GM19351 (cell line): ENCODE measurements at regions not wholly inside any gene's neighbourhood (a gene's known extent, or its start where the extent isn't known, plus 50 kb on each side); places are given as distances from the start of the nearest gene placed in this dataset.
"Not testable (repeated sequence)": the region's sequence is repeated elsewhere in the genome, so short reads cannot be mapped to it uniquely, and the experiment has no call there.

ENCODE experiments used
- ATAC-seq: cut with Tn5 transposase; IDR thresholded peaks from one replicate; pipeline ENCODE4 v1.9.1; 2021; ENCODE audit warnings: mild to moderate bottlenecking, moderate library complexity; ENCODE audit not compliant: unreplicated experiment

GRCh38 chrX:134045372-134045771 is 60.0 kb upstream of the GPC3 start:
- ATAC-seq: not testable (repeated sequence)

GRCh38 chrX:134067107-134067506 is 81.7 kb upstream of the GPC3 start:
- not testable (repeated sequence) for ATAC-seq

GRCh38 chrX:134071899-134072298 is 86.5 kb upstream of the GPC3 start:
- ATAC-seq: not testable (repeated sequence)

GRCh38 chrX:134073341-134073740 is 87.9 kb upstream of the GPC3 start:
- ATAC-seq: no peak

GRCh38 chrX:134074151-134074550 is 88.8 kb upstream of the GPC3 start:
- no peak for ATAC-seq

GRCh38 chrX:134075894-134076718 is 90.7 kb upstream of the GPC3 start:
- no peak for ATAC-seq

- no peak for ATAC-seq
Observed at GRCh38 chrX:134095366-134095765, 110.0 kb upstream of the GPC3 start.

- no peak for ATAC-seq
Observed at GRCh38 chrX:134101636-134102035, 116.2 kb upstream of the GPC3 start.

GRCh38 chrX:134115270-134115669 is 121.7 kb upstream of the CCDC160 start:
- no peak for ATAC-seq

GRCh38 chrX:134137341-134137740 is 99.6 kb upstream of the CCDC160 start:
- ATAC-seq: no peak

- ATAC-seq: no peak
Observed at GRCh38 chrX:134139090-134139489, 97.9 kb upstream of the CCDC160 start.

GRCh38 chrX:134144231-134144630 is 92.8 kb upstream of the CCDC160 start:
- ATAC-seq: peak; percentile 82

- ATAC-seq: no peak
Observed at GRCh38 chrX:134146493-134146892, 90.5 kb upstream of the CCDC160 start.

- no peak for ATAC-seq
Observed at GRCh38 chrX:134148172-134148692, 88.8 kb upstream of the CCDC160 start.

- no peak for ATAC-seq
Observed at GRCh38 chrX:134158821-134159512, 78.0 kb upstream of the CCDC160 start.

GRCh38 chrX:134161162-134161561 is 75.8 kb upstream of the CCDC160 start:
- ATAC-seq: peak; percentile 85

GRCh38 chrX:134162032-134162431 is 75.0 kb upstream of the CCDC160 start:
- no peak for ATAC-seq

GRCh38 chrX:134163836-134164235 is 73.1 kb upstream of the CCDC160 start:
- no peak for ATAC-seq

GRCh38 chrX:134167591-134168203 is 69.3 kb upstream of the CCDC160 start:
- no peak for ATAC-seq

- ATAC-seq: no peak
Observed at GRCh38 chrX:134171661-134172587, 65.1 kb upstream of the CCDC160 start.
